PFSK-1 (cell line): ENCODE measurements at regions not wholly inside any gene's neighbourhood (a gene's known extent, or its start where the extent isn't known, plus 50 kb on each side); places are given as distances from the start of the nearest gene placed in this dataset.

Experiments
- FOXP2 ChIP-seq: optimal IDR thresholded peaks from 2 replicates; pipeline ENCODE3; 2011; ENCODE audit warnings: borderline replicate concordance, control low read depth, inconsistent platforms; ENCODE audit not compliant: insufficient read depth; ENCODE audit errors: extremely low read length, extremely low read depth
- POLR2AphosphoS5 ChIP-seq: IDR thresholded peaks from 2 replicates; pipeline ENCODE4 v1.6.1; 2012; ENCODE audit warnings: low read depth, mild to moderate bottlenecking, control low read depth, low read length, moderate library complexity
- SIN3A ChIP-seq: IDR thresholded peaks from 2 replicates; pipeline ENCODE4 v1.6.1; 2012; ENCODE audit warnings: mild to moderate bottlenecking, low read length, moderate library complexity, borderline replicate concordance; ENCODE audit not compliant: insufficient read depth

GRCh38 chr6:86477500-86478148, 459.7 kb upstream of the HTR1E start:
- TF ChIP-seq FOXP2 (no peak), SIN3A (no peak), POLR2AphosphoS5 (no peak)
